Gastroesophageal sphincter (tissue), 4 donors: ENCODE measurements at regions not wholly inside any gene's neighbourhood (a gene's known extent, or its start where the extent isn't known, plus 50 kb on each side); places are given as distances from the start of the nearest gene placed in this dataset.

Experiments used
- ATAC-seq: fragments of 150-250 bp; one replicate; pipeline ENCODE4 v1.9.1; 2016; ENCODE audit warnings: mild to moderate bottlenecking, moderate library complexity
- H3K27ac ChIP-seq, 4 donors: fragments of 200-600 bp; sonication (generic) in 3 of 4; 1 replicate in 3 of 4; 2 replicates in 1 of 4; pipeline ENCODE4 v1.5.1; 2016 to 2019
- H3K27me3 ChIP-seq: fragments of 200-600 bp; sonication (generic); one replicate; pipeline ENCODE4 v1.5.1; 2019
- H3K36me3 ChIP-seq, 2 donors: fragments of 200-600 bp; sonication (generic); one replicate each; pipeline ENCODE4 v1.5.1; 2019; ENCODE audit warnings: control low read depth in 1 of 2
- H3K4me1 ChIP-seq, 3 donors: fragments of 200-600 bp; sonication (generic); 1 replicate in 2 of 3; 2 replicates in 1 of 3; pipeline ENCODE4 v1.5.1; 2016 to 2019; ENCODE audit warnings: control low read depth in 2 of 3
- H3K4me3 ChIP-seq, 2 donors: fragments of 200-600 bp; sonication (generic); one replicate each; pipeline ENCODE4 v1.5.1; 2019; ENCODE audit warnings: mild to moderate bottlenecking in 1 of 2, moderate library complexity in 1 of 2
- H3K9me3 ChIP-seq, 3 donors: fragments of 200-600 bp; sonication (generic); one replicate each; pipeline ENCODE4 v1.5.1; 2017 to 2019; ENCODE audit warnings: control low read depth in 2 of 3
- EP300 ChIP-seq: sonication (generic); formaldehyde crosslinking; IDR thresholded peaks from one replicate; pipeline ENCODE4 v1.6.1; 2017; ENCODE audit warnings: antibody characterized with exemption, mild to moderate bottlenecking
- POLR2A ChIP-seq, 2 donors: fragments of 450-650 bp; IDR thresholded peaks; one replicate each; pipeline ENCODE4 v1.6.1; 2017; ENCODE audit warnings: antibody characterized with exemption in 2 of 2, mild to moderate bottlenecking in 2 of 2, moderate library complexity in 1 of 2
- POLR2AphosphoS5 ChIP-seq: sonication (generic); formaldehyde crosslinking; IDR thresholded peaks from one replicate; pipeline ENCODE4 v1.6.1; 2017; ENCODE audit warnings: antibody characterized with exemption
- WGBS, 2 donors: methylation state at CpG; one replicate each; pipeline ENCODE4 v1.1.5; 2018; ENCODE audit warnings: low coverage in 1 of 2; 5-methylcytosine and 5-hydroxymethylcytosine counted together
- TF ChIP-seq, protein P1 (sequence below), 4 experiments: fragments of 200-600 bp in 2 of 4; fragments of 450-650 bp in 2 of 4; sonication (generic) in 1 of 4; IDR thresholded peaks; one replicate each; pipeline ENCODE4 v1.5.1; 2017 to 2019; ENCODE audit warnings: antibody characterized with exemption in 4 of 4, mild to moderate bottlenecking in 2 of 4, moderate library complexity in 2 of 4

DNA sequence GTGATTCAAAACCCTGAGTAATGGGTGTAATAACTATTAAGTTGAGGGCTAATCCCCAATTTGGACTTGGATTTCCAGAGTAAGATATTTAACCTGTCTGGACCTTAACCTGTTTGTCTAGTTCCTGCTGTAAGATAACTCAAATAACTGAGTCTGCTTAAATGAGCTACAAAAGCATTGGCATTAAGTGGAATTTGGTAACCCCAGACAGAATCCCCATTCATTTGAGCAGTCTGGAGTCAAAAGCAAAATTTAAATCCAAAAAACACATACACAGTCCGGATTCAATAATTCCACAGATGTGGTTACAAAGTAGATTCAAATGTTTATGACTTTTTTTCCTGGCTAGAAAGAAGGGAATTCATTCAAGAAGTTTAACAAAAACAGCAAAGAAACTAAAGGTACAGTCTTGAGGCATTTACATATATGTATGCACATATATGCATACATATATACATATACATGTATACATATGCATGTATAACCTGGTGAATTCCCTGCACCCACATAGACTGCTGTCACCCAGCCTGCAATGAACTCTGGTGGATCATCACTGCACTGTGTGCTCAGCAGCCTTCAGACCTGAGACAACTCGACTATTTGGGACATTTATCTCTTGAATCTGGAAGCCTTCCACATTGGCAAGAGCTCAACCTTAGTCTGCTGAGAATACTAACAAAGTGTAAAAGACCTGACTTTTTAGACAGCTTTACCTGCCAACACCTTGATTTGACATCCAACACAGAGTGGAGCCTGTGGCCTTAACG lies 205.4 kb downstream of the LURAP1L start:
- Histone ChIP-seq H3K27me3 (no peaks in the 10 kb centered on the region), H3K4me3 (no peak overlapping the region), H3K4me1 (no peaks in the 10 kb centered on the region), H3K27ac (no peak overlapping the region), H3K36me3 (no peaks in the 10 kb centered on the region), H3K9me3 (no peaks in the 10 kb centered on the region)
- ATAC-seq = no peak
- 32 to 35% methylated on average over 3 of the region's 3 CpGs for WGBS, 2 donors
- TF ChIP-seq EP300 (no peak), POLR2AphosphoS5 (no peak), POLR2A (IDR thresholded peaks at IDR 0.05) (no peak)
- TF ChIP-seq, protein P1, sequence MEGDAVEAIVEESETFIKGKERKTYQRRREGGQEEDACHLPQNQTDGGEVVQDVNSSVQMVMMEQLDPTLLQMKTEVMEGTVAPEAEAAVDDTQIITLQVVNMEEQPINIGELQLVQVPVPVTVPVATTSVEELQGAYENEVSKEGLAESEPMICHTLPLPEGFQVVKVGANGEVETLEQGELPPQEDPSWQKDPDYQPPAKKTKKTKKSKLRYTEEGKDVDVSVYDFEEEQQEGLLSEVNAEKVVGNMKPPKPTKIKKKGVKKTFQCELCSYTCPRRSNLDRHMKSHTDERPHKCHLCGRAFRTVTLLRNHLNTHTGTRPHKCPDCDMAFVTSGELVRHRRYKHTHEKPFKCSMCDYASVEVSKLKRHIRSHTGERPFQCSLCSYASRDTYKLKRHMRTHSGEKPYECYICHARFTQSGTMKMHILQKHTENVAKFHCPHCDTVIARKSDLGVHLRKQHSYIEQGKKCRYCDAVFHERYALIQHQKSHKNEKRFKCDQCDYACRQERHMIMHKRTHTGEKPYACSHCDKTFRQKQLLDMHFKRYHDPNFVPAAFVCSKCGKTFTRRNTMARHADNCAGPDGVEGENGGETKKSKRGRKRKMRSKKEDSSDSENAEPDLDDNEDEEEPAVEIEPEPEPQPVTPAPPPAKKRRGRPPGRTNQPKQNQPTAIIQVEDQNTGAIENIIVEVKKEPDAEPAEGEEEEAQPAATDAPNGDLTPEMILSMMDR (IDR thresholded peaks at IDR 0.05) = no peak

DNA sequence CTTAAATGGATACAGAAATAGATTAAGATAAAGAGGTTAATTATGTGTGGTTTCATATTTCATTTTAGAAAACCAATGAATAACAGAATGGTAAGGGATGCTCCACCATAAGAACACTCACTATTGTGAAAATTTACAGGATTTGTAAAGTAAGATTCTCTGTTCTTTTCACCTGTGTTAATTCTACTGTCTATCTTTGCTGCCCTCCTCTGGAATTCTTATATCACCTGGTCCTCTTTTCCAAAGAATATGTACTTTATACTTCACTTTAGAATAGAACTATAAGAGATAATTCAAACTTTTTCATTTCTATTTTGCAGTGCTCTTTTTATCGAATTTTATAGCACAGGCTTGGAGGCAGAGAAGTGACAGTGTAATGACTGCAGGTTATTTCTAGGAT lies 213.4 kb downstream of the LURAP1L start:
- H3K9me3 ChIP-seq = no peaks in the 10 kb centered on the region
- H3K27me3 ChIP-seq = no peaks in the 10 kb centered on the region
- WGBS, 2 donors = 83 to 89% methylated on average over 1 of the region's 1 CpG
- H3K4me1 ChIP-seq = no peaks in the 10 kb centered on the region
- H3K27ac ChIP-seq = no peak overlapping the region
- no peak for TF ChIP-seq POLR2AphosphoS5
- TF ChIP-seq, protein P1 (IDR thresholded peaks at IDR 0.05) = no peak
- no peak for TF ChIP-seq EP300
- TF ChIP-seq POLR2A (IDR thresholded peaks at IDR 0.05) = no peak
- H3K4me3 ChIP-seq = no peak overlapping the region
- ATAC-seq = no peak
- H3K36me3 ChIP-seq = no peaks in the 10 kb centered on the region

DNA sequence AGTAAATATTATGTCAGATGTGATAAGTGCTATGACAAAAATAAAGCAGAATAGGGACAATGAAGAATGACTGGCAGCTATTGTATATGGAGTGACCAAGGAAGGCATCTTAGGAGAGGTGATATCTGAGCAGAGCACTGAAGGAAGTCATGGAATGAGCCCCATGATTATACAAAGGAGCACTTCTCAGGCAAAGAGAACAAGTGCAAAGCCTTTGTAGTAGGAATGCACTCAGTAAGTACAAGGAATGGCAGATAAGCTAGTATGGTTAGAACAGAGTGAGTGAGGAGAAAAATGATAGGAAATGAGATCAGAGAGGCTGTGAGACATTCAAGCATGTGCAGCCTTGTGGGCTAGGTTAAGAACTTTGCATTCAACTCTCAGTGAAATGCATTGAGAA lies 214.8 kb downstream of the LURAP1L start:
- Histone ChIP-seq H3K9me3 (no peaks in the 10 kb centered on the region), H3K4me1 (no peaks in the 10 kb centered on the region), H3K4me3 (no peak overlapping the region), H3K27me3 (no peaks in the 10 kb centered on the region), H3K36me3 (no peaks in the 10 kb centered on the region), H3K27ac (no peak overlapping the region)
- no peak for ATAC-seq
- TF ChIP-seq POLR2A (IDR thresholded peaks at IDR 0.05) = no peak
- TF ChIP-seq, protein P1 (IDR thresholded peaks at IDR 0.05) = no peak
- no peak for TF ChIP-seq POLR2AphosphoS5
- TF ChIP-seq EP300 = no peak

DNA sequence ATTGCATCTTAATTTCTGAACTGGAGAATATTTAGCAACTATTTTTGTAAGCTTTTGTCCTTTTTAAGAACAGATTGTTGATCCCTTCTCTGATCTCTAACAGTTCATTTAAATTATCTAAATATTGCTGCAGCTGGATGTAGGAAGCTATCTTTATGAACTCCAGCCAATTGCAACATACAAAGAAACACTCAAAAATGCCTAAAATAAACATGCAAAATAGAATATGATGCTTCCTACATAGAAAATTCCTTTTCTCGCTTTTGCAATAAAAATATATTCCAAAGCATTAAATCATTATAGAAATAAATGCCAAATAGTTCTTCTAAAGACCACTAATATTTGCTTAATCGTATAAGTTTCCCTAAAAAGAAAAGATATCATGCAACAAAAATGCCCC lies 218.6 kb downstream of the LURAP1L start:
- no peak overlapping the region for H3K27ac ChIP-seq
- no peaks in the 10 kb centered on the region for H3K27me3 ChIP-seq
- no peak overlapping the region for H3K4me3 ChIP-seq
- ATAC-seq = no peak
- H3K36me3 ChIP-seq = no peaks in the 10 kb centered on the region
- 57 to 60% methylated on average over 2 of the region's 2 CpGs for whole genome bisulfite sequencing, 2 donors
- TF ChIP-seq EP300 (no peak), POLR2A (IDR thresholded peaks at IDR 0.05) (no peak), POLR2AphosphoS5 (no peak)
- TF ChIP-seq, protein P1 (IDR thresholded peaks at IDR 0.05) = no peak
- H3K9me3 ChIP-seq = no peaks in the 10 kb centered on the region
- no peaks in the 10 kb centered on the region for H3K4me1 ChIP-seq

DNA sequence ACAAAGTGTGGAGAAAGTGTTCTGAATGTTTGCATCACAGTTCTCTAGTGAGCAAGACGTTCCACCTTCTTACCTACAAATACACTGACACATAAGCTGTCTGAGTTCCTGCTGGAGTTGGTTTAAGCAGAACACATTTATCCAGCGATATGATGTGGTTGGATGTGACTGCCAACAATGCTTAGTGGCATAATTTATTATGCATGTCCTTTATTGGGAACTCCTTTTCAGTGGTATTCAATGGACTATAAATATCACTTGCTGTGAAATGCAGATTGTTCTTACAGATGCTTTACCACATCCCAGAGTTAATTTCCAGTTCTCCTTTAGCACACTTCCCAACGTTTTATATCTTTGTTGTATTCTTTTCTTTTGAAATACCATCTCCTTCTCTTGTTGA lies 222.2 kb downstream of the LURAP1L start:
- H3K4me3 ChIP-seq = no peak overlapping the region
- H3K9me3 ChIP-seq = no peaks in the 10 kb centered on the region
- H3K27ac ChIP-seq = no peak overlapping the region
- 26 to 29% methylated on average over 2 to 3 of the region's 3 CpGs for WGBS, 2 donors
- H3K4me1 ChIP-seq = no peaks in the 10 kb centered on the region
- ATAC-seq = no peak
- H3K27me3 ChIP-seq = no peaks in the 10 kb centered on the region
- no peaks in the 10 kb centered on the region for H3K36me3 ChIP-seq
- no peak for TF ChIP-seq EP300
- TF ChIP-seq, protein P1 (IDR thresholded peaks at IDR 0.05) = no peak
- no peak for TF ChIP-seq POLR2A (IDR thresholded peaks at IDR 0.05)
- TF ChIP-seq POLR2AphosphoS5 = no peak
